HFF-Myc (cell line): ENCODE measurements at regions not wholly inside any gene's neighbourhood (a gene's known extent, or its start where the extent isn't known, plus 50 kb on each side); places are given as distances from the start of the nearest gene placed in this dataset.
"Not testable (repeated sequence)": the region's sequence is repeated elsewhere in the genome, so short reads cannot be mapped to it uniquely, and the experiment has no call there.

Experiments used
- DNase-seq: peaks from one replicate; pipeline ENCODE4 v3.0.0-alpha.2; 2011; ENCODE audit warnings: low read depth; ENCODE audit errors: extremely low read depth
- H3K4me3 ChIP-seq: replicated peaks from 2 replicates; pipeline ENCODE4 v1.5.1; 2011; ENCODE audit warnings: low read depth, mild to moderate bottlenecking, control low read depth, low read length
- CTCF ChIP-seq: IDR thresholded peaks from 2 replicates; pipeline ENCODE4 v1.5.1; 2012; ENCODE audit warnings: mild to moderate bottlenecking, low read depth, low read length, control low read depth; ENCODE audit errors: missing control alignments

- H3K4me3 ChIP-seq = no peak overlapping the region
- DNase-seq = no peak
- TF ChIP-seq CTCF = no peak
These were observed 52.0 kb upstream of the LRIG1 start for GRCh38 chr3:66552846-66553245.

GRCh38 chr3:66553441-66554113 lies 52.8 kb upstream of the LRIG1 start:
- H3K4me3 ChIP-seq = no peak overlapping the region
- TF ChIP-seq CTCF = no peak
- DNase-seq = no peak

GRCh38 chr3:66554178-66554577 lies 53.4 kb upstream of the LRIG1 start:
- TF ChIP-seq CTCF = no peak
- DNase-seq = no peak
- H3K4me3 ChIP-seq = no peak overlapping the region

GRCh38 chr3:66555214-66555844 lies 54.5 kb upstream of the LRIG1 start:
- DNase-seq = no peak
- H3K4me3 ChIP-seq = no peak overlapping the region
- TF ChIP-seq CTCF = no peak

GRCh38 chr3:66557170-66557569 lies 56.3 kb upstream of the LRIG1 start:
- DNase-seq = no peak
- no peak overlapping the region for H3K4me3 ChIP-seq
- TF ChIP-seq CTCF = no peak

- DNase-seq, H3K4me3 ChIP-seq: not testable (repeated sequence)
These were observed 59.1 kb upstream of the LRIG1 start for GRCh38 chr3:66559924-66560323.

- no peak overlapping the region for H3K4me3 ChIP-seq
- DNase-seq = no peak
- no peak for TF ChIP-seq CTCF
These were observed 60.5 kb upstream of the LRIG1 start for GRCh38 chr3:66561367-66561766.
